ENCODE measurements at regions not wholly inside any gene's neighbourhood (a gene's known extent, or its start where the extent isn't known, plus 50 kb on each side); places are given as distances from the start of the nearest gene placed in this dataset.

GRCh38 chr7:84502239-84502638 lies 307.6 kb upstream of the SEMA3A start:
- no peaks in the 10 kb centered on the region for H3K9me2 ChIP-seq (ENCODE audit: insufficient read depth)
- Mint-ChIP-seq H3K4me3 (no peak overlapping the region), H3K36me3 (ENCODE audit: low read depth) (no peaks in the 10 kb centered on the region), H3K9me3 (no peaks in the 10 kb centered on the region), H3K27me3 (ENCODE audit: insufficient read depth, low read depth, poor library complexity) (no peaks in the 10 kb centered on the region), H3K27ac (no peak overlapping the region), H3K4me1 (no peaks in the 10 kb centered on the region)
- H3K27me3 ChIP-seq (ENCODE audit: insufficient read depth) = no peaks in the 10 kb centered on the region
- no peak for ATAC-seq
- no peak for DNase-seq (ENCODE audit: low spot score)
- H3K27ac ChIP-seq (ENCODE audit: low read depth) = no peak overlapping the region
- H3K4me1 ChIP-seq (ENCODE audit: insufficient read depth) = no peaks in the 10 kb centered on the region; the same call in 1 of the 2 replicates
- no peaks in the 10 kb centered on the region for H3K36me3 ChIP-seq (ENCODE audit: insufficient read depth)
- H3F3A ChIP-seq (replicated peaks; ENCODE audit: low read depth) = no peaks in the 10 kb centered on the region
- TF ChIP-seq POLR2AphosphoS5 (IDR thresholded peaks at IDR 0.05; ENCODE audit: low read depth) (no peak), ZNF114 (CRISPR knock-in tag; IDR thresholded peaks at IDR 0.05) (no peak), ETS1 (IDR thresholded peaks at IDR 0.05) (no peak)
- no peaks in the 10 kb centered on the region for H4K20me1 ChIP-seq (replicated peaks; ENCODE audit: insufficient read depth)
- H3K4me3 ChIP-seq = no peak overlapping the region
- H3K79me2 ChIP-seq (replicated peaks; ENCODE audit: insufficient read depth) = no peaks in the 10 kb centered on the region
- no peak overlapping the region for H2AFZ ChIP-seq
- no peak overlapping the region for H3K4me2 ChIP-seq

GRCh38 chr7:84497873-84498272 lies 303.3 kb upstream of the SEMA3A start:
- no peak overlapping the region for H3K4me2 ChIP-seq
- DNase-seq (ENCODE audit: low spot score) (no peak), ATAC-seq (no peak)
- H3F3A ChIP-seq (replicated peaks; ENCODE audit: low read depth) = no peaks in the 10 kb centered on the region
- H2AFZ ChIP-seq = no peak overlapping the region
- H3K36me3 Mint-ChIP-seq (ENCODE audit: low read depth) = no peaks in the 10 kb centered on the region
- H3K4me3 ChIP-seq = no peak overlapping the region
- H3K27ac Mint-ChIP-seq = no peak overlapping the region
- H4K20me1 ChIP-seq (replicated peaks; ENCODE audit: insufficient read depth) = no peaks in the 10 kb centered on the region
- no peaks in the 10 kb centered on the region for H3K36me3 ChIP-seq (ENCODE audit: insufficient read depth)
- H3K4me1 ChIP-seq (ENCODE audit: insufficient read depth) = no peaks in the 10 kb centered on the region
- H3K27me3 ChIP-seq (ENCODE audit: insufficient read depth) = no peaks in the 10 kb centered on the region
- H3K79me2 ChIP-seq (replicated peaks; ENCODE audit: insufficient read depth) = no peaks in the 10 kb centered on the region
- H3K27ac ChIP-seq (ENCODE audit: low read depth) = no peak overlapping the region
- no peak overlapping the region for H3K4me3 Mint-ChIP-seq
- H3K9me2 ChIP-seq (ENCODE audit: insufficient read depth) = no peaks in the 10 kb centered on the region
- no peaks in the 10 kb centered on the region for H3K4me1 Mint-ChIP-seq
- no peaks in the 10 kb centered on the region for H3K27me3 Mint-ChIP-seq (ENCODE audit: insufficient read depth, low read depth, poor library complexity)
- no peaks in the 10 kb centered on the region for H3K9me3 Mint-ChIP-seq
- no peak for TF ChIP-seq EZH2 (IDR thresholded peaks at IDR 0.05; ENCODE audit: low read depth, unreplicated experiment)
- no peak for TF ChIP-seq JUNB (IDR thresholded peaks at IDR 0.05; ENCODE audit: unreplicated experiment)
- TF ChIP-seq ZNF331 (CRISPR knock-in tag; IDR thresholded peaks at IDR 0.05; ENCODE audit: low read depth) = no peak
- TF ChIP-seq ZNF114 (CRISPR knock-in tag; IDR thresholded peaks at IDR 0.05) = no peak
- no peak for TF ChIP-seq CREB1 (CRISPR knock-in tag; IDR thresholded peaks at IDR 0.05; ENCODE audit: low read depth)
- no peak for TF ChIP-seq STAT1 (IDR thresholded peaks at IDR 0.05; ENCODE audit: unreplicated experiment)
- TF ChIP-seq REST (IDR thresholded peaks at IDR 0.05; ENCODE audit: unreplicated experiment) = no peak
- TF ChIP-seq POLR2AphosphoS5 (IDR thresholded peaks at IDR 0.05; ENCODE audit: low read depth) = no peak
- no peak for TF ChIP-seq ETS1 (IDR thresholded peaks at IDR 0.05)
- no peak for TF ChIP-seq CTCF (conservative IDR thresholded peaks at IDR 0.05; ENCODE audit: low read depth in 2 of 2)
- TF ChIP-seq EZH2phosphoT487 (IDR thresholded peaks at IDR 0.05; ENCODE audit: unreplicated experiment) = no peak
- no peak for TF ChIP-seq NANOG (IDR thresholded peaks at IDR 0.05; ENCODE audit: borderline replicate concordance)

All from GM23338 (cell line).